Keratinocyte (primary cell): ENCODE measurements at regions not wholly inside any gene's neighbourhood (a gene's known extent, or its start where the extent isn't known, plus 50 kb on each side); places are given as distances from the start of the nearest gene placed in this dataset.

ENCODE experiments used
- EZH2 ChIP-seq: IDR thresholded peaks from one replicate; pipeline ENCODE4 v1.6.1; 2012; ENCODE audit warnings: inconsistent platforms, mild to moderate bottlenecking, low read length, moderate library complexity
- TF ChIP-seq, protein P1 (sequence below), 3 experiments: IDR thresholded peaks in 1 of 3; conservative IDR thresholded peaks in 1 of 3; optimal IDR thresholded peaks in 1 of 3; 2 replicates in 2 of 3; 3 replicates in 1 of 3; pipeline versions ENCODE3 to v1.5.1; 2011; ENCODE audit warnings: low read length in 3 of 3, mild to moderate bottlenecking in 3 of 3, moderate library complexity in 2 of 3, control low read depth in 1 of 3, inconsistent platforms in 1 of 3; ENCODE audit not compliant: insufficient read depth in 2 of 3; ENCODE audit errors: extremely low read depth in 1 of 3

DNA sequence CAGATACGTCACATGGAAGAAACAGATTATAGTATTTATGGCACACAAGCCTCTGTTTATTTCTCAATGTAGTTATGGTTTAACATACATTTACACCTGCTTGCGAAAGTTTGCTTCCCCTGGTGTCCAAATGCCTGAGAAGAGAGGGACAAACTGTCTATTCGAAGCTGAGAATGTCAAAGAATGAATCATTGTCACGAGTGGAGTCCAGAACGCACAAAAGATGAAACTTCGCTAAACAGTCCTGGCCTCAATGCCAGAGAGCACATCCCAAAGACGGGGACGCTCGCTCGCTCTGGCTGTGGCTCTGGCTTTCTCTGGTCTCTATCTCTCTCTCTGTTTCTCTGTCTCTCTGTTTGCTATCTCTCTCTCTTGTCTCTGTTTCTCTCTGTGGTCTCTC lies 298.8 kb downstream of the FOXL1 start:
- no peak for TF ChIP-seq EZH2
- TF ChIP-seq, protein P1, sequence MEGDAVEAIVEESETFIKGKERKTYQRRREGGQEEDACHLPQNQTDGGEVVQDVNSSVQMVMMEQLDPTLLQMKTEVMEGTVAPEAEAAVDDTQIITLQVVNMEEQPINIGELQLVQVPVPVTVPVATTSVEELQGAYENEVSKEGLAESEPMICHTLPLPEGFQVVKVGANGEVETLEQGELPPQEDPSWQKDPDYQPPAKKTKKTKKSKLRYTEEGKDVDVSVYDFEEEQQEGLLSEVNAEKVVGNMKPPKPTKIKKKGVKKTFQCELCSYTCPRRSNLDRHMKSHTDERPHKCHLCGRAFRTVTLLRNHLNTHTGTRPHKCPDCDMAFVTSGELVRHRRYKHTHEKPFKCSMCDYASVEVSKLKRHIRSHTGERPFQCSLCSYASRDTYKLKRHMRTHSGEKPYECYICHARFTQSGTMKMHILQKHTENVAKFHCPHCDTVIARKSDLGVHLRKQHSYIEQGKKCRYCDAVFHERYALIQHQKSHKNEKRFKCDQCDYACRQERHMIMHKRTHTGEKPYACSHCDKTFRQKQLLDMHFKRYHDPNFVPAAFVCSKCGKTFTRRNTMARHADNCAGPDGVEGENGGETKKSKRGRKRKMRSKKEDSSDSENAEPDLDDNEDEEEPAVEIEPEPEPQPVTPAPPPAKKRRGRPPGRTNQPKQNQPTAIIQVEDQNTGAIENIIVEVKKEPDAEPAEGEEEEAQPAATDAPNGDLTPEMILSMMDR (optimal IDR thresholded peaks at IDR 0.05 in 1 of 3, IDR thresholded peaks at IDR 0.05 in 1 of 3, conservative IDR thresholded peaks at IDR 0.05 in 1 of 3; ENCODE audit: extremely low read depth in 1 of 3, insufficient read depth in 2 of 3, low read length in 3 of 3): no peak
